Activated CD8-positive, alpha-beta memory T cell treated with anti-CD3 and anti-CD28 coated beads for 1 hour (primary cell): ENCODE measurements at regions not wholly inside any gene's neighbourhood (a gene's known extent, or its start where the extent isn't known, plus 50 kb on each side); places are given as distances from the start of the nearest gene placed in this dataset.
"Not testable (repeated sequence)": the region's sequence is repeated elsewhere in the genome, so short reads cannot be mapped to it uniquely, and the experiment has no call there.

Experiments
- DNase-seq, 2 donors: peaks; one replicate each; pipeline ENCODE4 v3.0.0-alpha.2; 2020; ENCODE audit warnings: low read depth in 1 of 2; ENCODE audit errors: extremely low read depth in 1 of 2

DNA sequence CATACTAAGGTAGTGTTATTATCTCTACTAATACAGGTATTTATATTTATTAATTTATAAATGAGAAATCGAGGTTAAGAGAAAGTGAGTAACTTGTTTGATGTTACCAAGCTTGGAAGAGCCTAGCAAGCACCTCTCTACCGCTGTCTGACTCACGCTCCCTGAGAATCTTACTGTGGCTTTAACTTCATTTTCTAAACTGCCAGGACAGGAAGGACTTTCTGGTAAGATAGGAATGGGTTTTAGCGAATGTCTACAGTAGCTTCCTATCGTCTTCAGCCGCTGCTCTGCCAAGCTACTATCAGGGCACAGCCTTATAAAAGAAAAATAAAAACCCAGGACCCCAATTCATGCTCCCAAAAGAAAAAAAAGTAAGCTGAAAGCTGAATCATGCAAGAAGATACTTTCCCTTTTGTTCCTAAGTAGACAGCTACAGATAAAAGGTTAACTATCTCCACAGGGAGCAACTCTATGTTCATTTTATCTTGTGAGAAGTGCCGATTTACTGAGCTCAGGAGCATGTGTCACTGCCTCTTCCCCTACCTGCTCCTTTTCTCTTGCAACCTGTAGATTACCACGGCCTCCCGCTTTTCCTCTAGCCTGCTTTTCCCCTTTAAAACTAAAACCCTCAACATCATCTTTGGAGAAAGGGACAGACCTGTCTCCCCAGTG lies 60.2 kb downstream of the THNSL1 start:
- DNase-seq: no peak

- DNase-seq: no peak
Observed at GRCh38 chr10:25078658-25079431, 62.4 kb downstream of the THNSL1 start.

- peak; percentile 8 to 39 for DNase-seq
Observed at GRCh38 chr10:25080880-25081581, 64.6 kb downstream of the THNSL1 start.

DNA sequence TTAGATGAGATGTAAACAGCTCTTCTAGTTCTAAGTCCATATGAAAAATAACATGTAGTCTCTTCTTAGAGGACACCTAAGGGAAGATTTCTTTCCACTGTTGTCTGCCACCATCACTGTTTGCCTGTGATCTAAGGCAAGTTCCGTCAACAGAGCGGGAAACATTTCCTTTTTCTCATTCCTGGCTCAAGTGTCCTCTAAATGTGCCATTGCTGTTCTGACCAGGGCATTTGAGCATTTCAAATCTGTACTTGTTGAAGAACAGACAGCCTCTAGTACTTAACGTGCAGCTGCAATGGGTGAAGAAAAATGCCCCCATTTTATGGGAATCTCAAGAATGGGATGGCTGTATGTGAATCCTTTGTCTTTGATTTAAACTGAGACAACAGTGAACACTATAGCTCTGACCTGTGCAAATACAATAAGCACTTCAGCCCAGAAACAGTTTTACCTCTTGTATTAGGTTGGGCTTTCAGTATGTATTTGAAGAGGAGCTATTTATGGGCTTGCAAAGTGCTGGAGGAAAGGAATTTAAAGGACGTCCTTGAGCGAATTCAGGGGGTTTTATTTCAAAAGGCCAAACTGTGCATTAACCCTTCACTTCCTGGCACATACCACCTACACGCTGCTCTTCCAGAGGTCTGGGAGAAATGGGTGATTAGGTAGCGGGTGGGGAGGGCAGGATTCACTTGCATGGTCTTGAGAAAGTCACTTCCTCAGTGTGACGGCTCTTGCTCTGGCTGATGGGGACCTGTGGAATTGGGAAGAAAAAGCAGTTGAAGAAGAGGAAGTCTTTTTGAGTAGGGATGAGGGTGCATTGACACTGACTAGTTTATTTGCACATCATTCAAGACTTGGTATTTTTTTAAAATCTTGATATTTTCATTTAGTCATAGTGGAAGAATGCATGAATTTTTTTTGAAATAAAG lies 66.1 kb downstream of the THNSL1 start:
- no peak for DNase-seq

GRCh38 chr10:25083546-25084111 lies 67.2 kb downstream of the THNSL1 start:
- no peak for DNase-seq

DNA sequence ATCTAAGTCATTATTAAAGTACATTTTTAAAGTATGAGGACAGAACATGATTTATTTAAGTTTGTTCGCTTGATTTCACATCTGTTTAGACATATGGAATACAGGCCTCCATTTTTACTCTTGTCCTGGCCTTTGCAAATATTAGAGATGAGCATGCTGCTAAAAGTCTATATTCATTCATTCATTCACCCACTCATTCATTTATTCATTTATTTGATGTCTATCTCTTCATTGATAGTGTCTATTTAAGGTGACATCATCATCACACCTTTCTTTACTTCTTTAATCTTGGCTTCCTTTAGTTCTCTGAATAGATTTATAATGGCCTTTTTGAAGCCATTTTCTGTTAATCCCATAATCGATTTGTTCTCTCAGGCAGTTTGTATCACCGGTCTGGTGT lies 68.0 kb downstream of the THNSL1 start:
- DNase-seq: no peak

- no peak for DNase-seq
Observed at GRCh38 chr10:25094590-25094989, 78.2 kb downstream of the THNSL1 start.

GRCh38 chr10:25097669-25098411 lies 77.0 kb upstream of the GPR158 start:
- no peak for DNase-seq

- DNase-seq: no peak
Observed at GRCh38 chr10:25100141-25100540, 74.7 kb upstream of the GPR158 start.

DNA sequence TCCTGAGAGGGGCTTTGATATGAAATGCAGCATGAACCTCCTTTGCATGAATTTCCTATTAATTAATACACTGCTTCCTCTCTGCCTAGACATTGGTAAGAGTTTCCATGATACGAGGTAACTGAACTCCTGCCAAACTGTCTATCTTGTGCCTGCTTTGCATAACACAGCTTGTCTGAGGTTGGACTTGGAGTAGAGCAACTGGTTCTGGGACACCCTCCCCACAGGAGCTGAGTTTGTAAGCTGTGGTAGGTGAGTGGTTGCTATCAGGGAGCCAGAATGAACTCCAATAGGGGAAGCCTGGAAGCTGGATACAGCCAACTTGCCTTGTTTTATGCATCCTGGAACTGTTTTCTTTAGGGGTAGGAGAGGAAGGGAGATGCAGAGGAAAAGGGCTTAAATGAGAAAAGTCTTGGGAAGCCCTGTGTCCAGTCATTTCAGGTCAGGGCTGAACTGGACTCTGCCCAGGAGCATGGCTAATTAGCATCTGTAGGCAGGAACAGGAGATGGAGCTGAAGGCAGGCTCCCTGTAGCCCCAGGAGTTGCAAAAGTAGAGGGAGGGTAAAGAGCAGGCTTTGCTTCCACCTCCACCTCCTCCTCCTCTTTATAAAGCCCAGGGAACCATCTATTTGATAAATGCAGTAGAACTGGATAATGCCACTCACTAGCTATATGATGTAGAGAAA lies 73.2 kb upstream of the GPR158 start:
- no peak for DNase-seq

- DNase-seq: no peak
Observed at GRCh38 chr10:25102147-25102822, 72.5 kb upstream of the GPR158 start.

- no peak for DNase-seq
Observed at GRCh38 chr10:25103703-25104102, 71.1 kb upstream of the GPR158 start.

DNA sequence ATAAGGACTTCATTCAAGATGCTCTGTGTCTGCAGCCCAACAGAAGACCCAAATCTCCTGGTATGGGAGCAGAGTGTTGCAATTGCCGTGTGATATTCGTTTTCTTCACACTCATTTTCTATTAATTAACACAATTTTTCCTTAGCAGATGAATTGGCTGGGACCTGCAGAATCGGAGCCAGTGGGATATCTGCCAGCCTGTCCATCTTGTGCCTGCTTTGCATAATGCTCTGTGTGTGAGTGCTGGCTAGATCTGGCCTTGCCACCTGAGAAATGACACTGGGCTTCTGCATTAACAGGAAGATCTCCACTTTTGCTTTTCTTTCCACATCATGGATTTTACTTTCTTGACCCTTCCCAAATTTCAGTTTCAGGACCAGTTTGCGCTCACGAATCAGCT lies 70.4 kb upstream of the GPR158 start:
- no peak for DNase-seq

GRCh38 chr10:25105262-25105661 lies 69.5 kb upstream of the GPR158 start:
- no peak for DNase-seq

DNA sequence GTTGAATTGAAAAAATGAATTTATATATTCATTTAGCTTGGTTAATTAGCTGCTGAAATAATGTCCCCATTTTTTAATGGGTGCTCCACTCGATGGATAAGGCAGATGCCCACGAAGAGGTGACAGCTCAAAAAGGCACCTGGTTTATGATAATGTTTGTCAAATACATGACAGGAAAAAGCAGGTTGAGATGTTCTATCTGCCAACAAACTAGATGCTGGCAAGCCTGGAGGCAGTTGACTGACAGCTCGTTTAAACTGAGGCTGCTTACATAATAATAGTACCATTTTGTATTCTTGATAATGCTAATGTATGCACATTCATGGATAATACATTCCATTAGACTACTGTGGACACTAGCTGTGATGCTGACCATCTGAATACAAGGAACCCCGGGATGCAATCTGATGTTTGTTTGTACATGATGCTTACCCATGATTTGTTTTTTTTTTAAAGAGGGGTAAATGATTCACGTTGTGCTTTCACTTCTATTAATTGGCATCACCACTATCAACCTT lies 69.0 kb upstream of the GPR158 start:
- DNase-seq: no peak

- DNase-seq: no peak
Observed at GRCh38 chr10:25107756-25108155, 67.0 kb upstream of the GPR158 start.

GRCh38 chr10:25109896-25110295 lies 64.9 kb upstream of the GPR158 start:
- DNase-seq: not testable (repeated sequence)

DNA sequence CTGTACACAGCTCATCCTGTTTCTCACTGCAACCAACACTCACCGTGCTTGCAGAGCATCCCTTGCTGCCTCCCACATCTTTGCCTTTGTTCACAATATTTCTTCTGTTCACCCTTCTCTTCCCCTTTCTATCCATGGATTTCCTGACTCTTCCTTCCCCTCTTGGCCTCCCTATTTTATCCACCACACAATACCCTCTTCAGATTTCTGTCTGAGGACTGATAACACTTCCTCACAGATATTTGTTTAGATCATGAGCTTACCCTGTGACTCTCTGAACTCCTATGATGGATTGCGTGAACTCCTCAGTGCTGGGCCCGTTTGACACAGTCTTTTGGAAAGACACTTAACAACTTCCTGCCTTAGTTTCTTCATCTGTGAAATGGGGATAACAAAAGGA lies 62.8 kb upstream of the GPR158 start:
- no peak for DNase-seq
